Transverse colon (tissue), 4 donors: ENCODE measurements at regions not wholly inside any gene's neighbourhood (a gene's known extent, or its start where the extent isn't known, plus 50 kb on each side); places are given as distances from the start of the nearest gene placed in this dataset.

Experiments used
- DNase-seq: peaks from one replicate; pipeline ENCODE4 v3.0.0-alpha.2; 2019
- H3K27ac ChIP-seq, 4 donors: fragments of 200-600 bp; sonication (generic); 2 replicates each; pipeline ENCODE4 v1.5.1; 2016 to 2018; ENCODE audit warnings: inconsistent platforms in 4 of 4
- H3K27me3 ChIP-seq: fragments of 200-600 bp; sonication (generic); 2 replicates; pipeline ENCODE4 v1.5.1; 2017; ENCODE audit warnings: inconsistent platforms
- H3K36me3 ChIP-seq, 4 donors: fragments of 200-600 bp; sonication (generic); 2 replicates each; pipeline ENCODE4 v1.5.1; 2017 to 2019; ENCODE audit warnings: inconsistent platforms in 4 of 4
- H3K4me1 ChIP-seq, 4 donors: fragments of 200-600 bp; sonication (generic); 2 replicates each; pipeline ENCODE4 v1.5.1; 2017 to 2020; ENCODE audit warnings: inconsistent platforms in 4 of 4
- H3K4me3 ChIP-seq, 4 donors: fragments of 200-600 bp; sonication (generic); 1 replicate in 1 of 4; 2 replicates in 3 of 4; pipeline versions ENCODE4 v1.5.1 to v1.6.1; 2017 to 2019; ENCODE audit warnings: inconsistent platforms in 4 of 4
- H3K9me3 ChIP-seq, 2 donors: fragments of 200-600 bp; sonication (generic); 2 replicates each; pipeline ENCODE4 v1.5.1; 2017 to 2019; ENCODE audit warnings: inconsistent platforms in 2 of 2
- CTCF ChIP-seq, 5 experiments: fragments of 200-600 bp in 3 of 5; fragments of 450-650 bp in 2 of 5; sonication (generic) in 3 of 5; IDR thresholded peaks; 1 replicate in 2 of 5; 2 replicates in 3 of 5; pipeline ENCODE4 v1.5.1; 2016 to 2017; ENCODE audit warnings: antibody characterized with exemption in 5 of 5, inconsistent platforms in 3 of 5, mild to moderate bottlenecking in 2 of 5, moderate library complexity in 1 of 5
- EP300 ChIP-seq: sonication (generic); formaldehyde crosslinking; IDR thresholded peaks from one replicate; pipeline ENCODE4 v1.6.1; 2017; ENCODE audit warnings: antibody characterized with exemption, low read depth
- POLR2A ChIP-seq: fragments of 450-650 bp; IDR thresholded peaks from one replicate; pipeline ENCODE4 v1.6.1; 2016; ENCODE audit warnings: antibody characterized with exemption, mild to moderate bottlenecking, moderate library complexity
- POLR2AphosphoS5 ChIP-seq, 3 donors: sonication (generic); formaldehyde crosslinking; IDR thresholded peaks; one replicate each; pipeline ENCODE4 v1.6.1; 2016; ENCODE audit warnings: antibody characterized with exemption in 3 of 3
- WGBS, 2 donors: methylation state at CpG; one replicate each; pipeline ENCODE4 v1.1.5; 2018; ENCODE audit warnings: low coverage in 1 of 2; 5-methylcytosine and 5-hydroxymethylcytosine counted together
- in situ Hi-C, 4 donors: fragments of 200-750 bp; cut with MboI; loops; one replicate each; pipeline versions ENCODE4 v1.15.0 to v1.15.1; 2017; ENCODE audit warnings: low sequenced_read_pairs in 3 of 4, low pct_ligation_motif_present in 1 of 4, low pct_unique_long_range_greater_than_20kb in 1 of 4
- intact Hi-C: fragments of 100-400 bp; cut with DNase I; formaldehyde crosslinking; loops from one replicate; pipeline ENCODE4 v1.15.1; 2023; ENCODE audit warnings: low total_unique reads

GRCh38 chr22:47813661-47814060 is 1051.2 kb downstream of the TBC1D22A start:
- no peak overlapping the region for H3K4me3 ChIP-seq
- no peaks in the 10 kb centered on the region for H3K36me3 ChIP-seq
- no peaks in the 10 kb centered on the region for H3K9me3 ChIP-seq
- 87 to 88% methylated on average over 9 to 16 of the region's 16 CpGs for WGBS, 2 donors
- in situ Hi-C loops, result no loop called here
- H3K27me3 ChIP-seq, result no peaks in the 10 kb centered on the region
- H3K27ac ChIP-seq, result no peak overlapping the region
- no peak for TF ChIP-seq CTCF (IDR thresholded peaks at IDR 0.05)
- TF ChIP-seq EP300, result no peak
- no peak for TF ChIP-seq POLR2A
- TF ChIP-seq POLR2AphosphoS5 (IDR thresholded peaks at IDR 0.05), result no peak
- no peaks in the 10 kb centered on the region for H3K4me1 ChIP-seq
- DNase-seq, result no peak
- intact Hi-C loops, result no loop called here

DNA sequence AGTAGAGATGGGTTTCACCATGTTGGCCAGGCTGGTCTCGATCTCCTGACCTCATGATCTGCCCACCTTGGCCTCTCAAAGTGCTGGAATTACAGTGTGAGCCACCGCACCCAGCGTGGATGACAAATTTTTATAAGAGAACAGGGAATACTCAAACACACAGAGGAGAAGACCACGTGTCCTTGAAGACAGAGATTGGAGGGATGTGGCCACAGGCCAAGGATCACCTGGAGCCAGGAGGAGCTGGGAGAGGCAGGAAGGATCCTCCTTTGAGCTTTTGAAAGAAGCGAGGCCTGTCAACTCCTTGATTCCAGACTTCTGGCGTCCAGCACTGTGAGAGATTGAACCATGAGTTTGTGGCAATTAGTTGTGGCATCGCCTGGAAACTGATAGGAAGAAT is 1049.5 kb downstream of the TBC1D22A start:
- in situ Hi-C loops (no loop called here), intact Hi-C loops (no loop called here)
- TF ChIP-seq CTCF (IDR thresholded peaks at IDR 0.05), result no peak
- TF ChIP-seq EP300, result no peak
- no peak for TF ChIP-seq POLR2A
- TF ChIP-seq POLR2AphosphoS5 (IDR thresholded peaks at IDR 0.05), result no peak
- no peak for DNase-seq
- Histone ChIP-seq H3K27ac (no peak overlapping the region), H3K4me1 (no peaks in the 10 kb centered on the region), H3K9me3 (no peaks in the 10 kb centered on the region), H3K4me3 (no peak overlapping the region), H3K27me3 (no peaks in the 10 kb centered on the region), H3K36me3 (no peaks in the 10 kb centered on the region)
- 61 to 66% methylated on average over 4 to 7 of the region's 7 CpGs for WGBS, 2 donors

GRCh38 chr22:47810505-47811500 is 1048.4 kb downstream of the TBC1D22A start:
- 72 to 75% methylated on average over 4 to 24 of the region's 24 CpGs for WGBS, 2 donors
- Histone ChIP-seq H3K4me1 (no peaks in the 10 kb centered on the region), H3K27me3 (no peaks in the 10 kb centered on the region), H3K36me3 (no peaks in the 10 kb centered on the region), H3K4me3 (no peak overlapping the region), H3K9me3 (no peaks in the 10 kb centered on the region), H3K27ac (no peak overlapping the region)
- DNase-seq, result no peak
- no peak for TF ChIP-seq EP300
- no peak for TF ChIP-seq POLR2AphosphoS5 (IDR thresholded peaks at IDR 0.05)
- TF ChIP-seq POLR2A, result no peak
- TF ChIP-seq CTCF (IDR thresholded peaks at IDR 0.05), result no peak
- intact Hi-C loops (no loop called here), in situ Hi-C loops (no loop called here)

DNA sequence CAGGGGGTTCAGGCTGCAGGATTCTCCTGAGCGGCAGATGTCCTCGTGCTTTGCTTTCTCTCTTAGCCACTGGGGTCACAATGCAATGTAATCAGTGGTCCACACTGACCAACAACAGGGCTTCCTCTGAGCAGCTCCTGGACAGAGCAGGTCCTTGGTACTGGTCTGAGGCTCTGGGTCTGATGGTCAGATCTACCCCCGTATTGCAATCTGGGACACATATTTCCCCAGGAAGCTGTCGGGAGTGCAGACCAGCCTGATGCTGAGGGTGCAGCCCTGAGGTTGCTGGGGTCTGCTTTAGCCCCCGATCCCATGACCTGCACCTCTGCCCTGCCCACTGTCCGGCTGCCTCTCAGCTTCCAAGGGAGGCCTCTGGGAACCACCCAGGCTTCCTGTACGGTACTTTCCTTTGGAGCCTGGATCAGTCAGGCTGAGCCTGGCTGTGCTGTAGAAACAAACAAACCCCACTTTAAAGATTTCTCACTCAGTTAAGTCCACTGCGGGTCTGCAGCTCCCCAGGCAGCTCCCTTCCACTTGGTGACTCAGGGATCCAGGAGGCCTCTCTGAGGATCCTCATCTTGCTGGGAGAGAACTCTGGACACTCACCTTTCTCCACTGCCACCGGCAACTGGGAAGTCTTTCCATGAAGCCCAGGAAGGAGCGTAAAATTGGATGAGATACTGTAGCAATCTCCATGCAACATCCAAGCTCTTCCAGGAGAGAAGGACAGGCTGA is 1046.6 kb downstream of the TBC1D22A start:
- TF ChIP-seq EP300 (no peak), POLR2A (no peak), POLR2AphosphoS5 (IDR thresholded peaks at IDR 0.05) (no peak), CTCF (IDR thresholded peaks at IDR 0.05) (no peak)
- H3K4me3 ChIP-seq, result no peak overlapping the region
- H3K9me3 ChIP-seq, result no peaks in the 10 kb centered on the region
- 80 to 88% methylated on average over 1 to 8 of the region's 10 CpGs for WGBS, 2 donors
- no peak overlapping the region for H3K27ac ChIP-seq
- DNase-seq, result no peak
- intact Hi-C loops, result no loop called here
- H3K27me3 ChIP-seq, result no peaks in the 10 kb centered on the region
- H3K36me3 ChIP-seq, result no peaks in the 10 kb centered on the region
- in situ Hi-C loops, result no loop called here
- H3K4me1 ChIP-seq, result no peaks in the 10 kb centered on the region
